HS-27A (cell line): ENCODE measurements at regions not wholly inside any gene's neighbourhood (a gene's known extent, or its start where the extent isn't known, plus 50 kb on each side); places are given as distances from the start of the nearest gene placed in this dataset.

Experiments used
- DNase-seq: peaks from one replicate; pipeline ENCODE4 v3.0.0-alpha.2; 2012; ENCODE audit warnings: low read depth, missing footprints

DNA sequence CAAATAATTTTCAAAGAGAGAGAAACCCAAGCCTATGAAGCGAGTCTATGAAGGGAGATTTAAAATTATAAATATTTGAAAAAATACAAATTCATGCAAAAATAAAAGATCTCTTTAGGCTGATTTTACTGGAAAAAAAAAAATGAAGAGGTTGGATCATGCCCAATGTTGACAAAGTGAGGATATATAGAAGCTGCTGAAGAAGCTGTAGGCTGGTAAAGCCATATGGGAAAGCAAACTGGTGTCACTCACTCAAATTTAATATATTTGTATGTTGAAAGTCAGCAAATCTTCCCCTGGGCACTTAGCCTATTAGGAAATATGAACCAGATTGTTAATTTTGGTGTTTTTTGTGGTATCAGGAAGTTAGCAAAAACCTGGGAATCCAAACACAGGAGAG lies 61.8 kb upstream of the BCHE start:
- no peak for DNase-seq

DNA sequence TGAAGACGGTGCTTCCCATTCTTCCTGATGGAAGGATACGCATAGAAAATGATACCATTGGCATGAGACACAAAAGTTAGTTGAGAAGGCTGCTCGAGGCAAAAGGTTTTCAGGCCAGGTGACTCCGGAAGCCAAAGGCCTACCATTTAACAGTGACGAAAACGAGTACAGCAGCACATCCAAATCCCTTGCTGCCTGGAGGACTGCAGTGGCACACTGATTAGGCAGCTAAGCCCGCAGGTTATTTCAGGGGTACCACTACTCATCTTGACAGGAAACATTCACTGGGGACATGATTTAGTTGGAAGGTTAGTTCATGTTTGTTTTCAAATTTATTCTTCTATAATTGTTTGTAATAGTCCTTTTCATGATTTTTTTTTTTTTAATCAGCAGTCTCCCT lies 59.9 kb upstream of the BCHE start:
- DNase-seq, result no peak

DNA sequence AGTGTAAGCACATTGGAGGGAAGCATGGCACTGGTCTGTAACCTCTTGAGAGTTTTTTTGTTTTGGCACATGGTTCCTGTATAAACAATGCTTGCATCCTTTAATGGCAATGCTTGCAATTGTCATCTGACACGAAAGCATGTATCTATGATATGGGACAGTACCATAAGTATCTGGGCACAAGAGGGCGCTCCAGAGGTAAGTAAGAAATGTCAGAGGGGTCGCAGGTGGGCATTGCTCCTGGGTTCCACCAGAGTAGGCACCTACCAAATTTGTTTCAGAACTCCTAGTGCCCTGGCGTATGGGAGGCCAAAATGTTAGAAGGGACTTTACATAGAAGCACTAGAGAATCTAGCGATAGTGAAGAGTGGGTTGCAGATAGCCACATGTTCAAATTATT lies 58.7 kb upstream of the BCHE start:
- DNase-seq, result no peak

DNA sequence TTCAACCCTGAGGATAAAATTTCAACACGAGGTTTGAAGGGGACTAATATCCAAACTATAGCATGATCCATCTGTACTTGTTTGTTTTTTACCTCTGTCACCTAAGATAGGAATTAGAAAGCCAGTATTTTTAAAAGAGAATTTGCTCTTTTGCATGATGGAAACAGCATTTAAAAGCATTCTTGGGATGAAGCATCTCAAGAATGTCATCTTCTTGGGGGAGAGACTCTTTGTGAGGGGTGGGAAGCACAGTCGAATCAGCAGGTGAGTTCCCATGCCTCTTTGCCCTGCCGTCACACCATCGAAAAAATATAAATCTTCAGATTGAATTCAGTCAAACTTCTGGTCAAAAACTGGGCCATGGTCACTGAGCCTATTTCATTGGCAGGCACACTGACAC lies 55.3 kb upstream of the BCHE start:
- no peak for DNase-seq
